CD14-positive monocyte (primary cell): ENCODE measurements at regions not wholly inside any gene's neighbourhood (a gene's known extent, or its start where the extent isn't known, plus 50 kb on each side); places are given as distances from the start of the nearest gene placed in this dataset.

Source experiments
- DNase-seq, 3 donors: peaks; one replicate each; pipeline ENCODE4 v3.0.0-alpha.2; 2011 to 2022
- H2AFZ ChIP-seq: 2 replicates; pipeline ENCODE4 v1.6.0; 2012; ENCODE audit warnings: mild to moderate bottlenecking, low read depth, low read length, inconsistent platforms; ENCODE audit not compliant: insufficient read depth, poor library complexity, severe bottlenecking
- H3K27ac ChIP-seq, 2 donors: 1 replicate in 1 of 2; 2 replicates in 1 of 2; pipeline ENCODE4 v1.5.1; 2012 to 2013; ENCODE audit warnings: low read length in 2 of 2, control low read depth in 1 of 2, inconsistent platforms in 1 of 2, low read depth in 1 of 2, mild to moderate bottlenecking in 1 of 2
- H3K27me3 ChIP-seq, 2 donors: one replicate each; pipeline versions ENCODE4 v1.6.0 to v1.6.1; 2011 to 2013; ENCODE audit warnings: low read length in 2 of 2; ENCODE audit not compliant: control insufficient read depth in 2 of 2, insufficient read depth in 2 of 2
- H3K36me3 ChIP-seq, 2 donors: replicated peaks in 1 of 2; 1 replicate in 1 of 2; 2 replicates in 1 of 2; pipeline versions ENCODE4 v1.5.1 to v1.6.1; 2012 to 2013; ENCODE audit warnings: low read length in 2 of 2, control low read depth in 1 of 2, inconsistent platforms in 1 of 2, mild to moderate bottlenecking in 1 of 2; ENCODE audit not compliant: insufficient read depth in 2 of 2, control insufficient read depth in 1 of 2
- H3K4me1 ChIP-seq, 2 donors: 1 replicate in 1 of 2; 2 replicates in 1 of 2; pipeline versions ENCODE4 v1.5.1 to v1.6.1; 2012 to 2013; ENCODE audit warnings: low read length in 2 of 2, control low read depth in 1 of 2, inconsistent platforms in 1 of 2, mild to moderate bottlenecking in 1 of 2, moderate library complexity in 1 of 2; ENCODE audit not compliant: insufficient read depth in 2 of 2, control insufficient read depth in 1 of 2
- H3K4me2 ChIP-seq: replicated peaks from 2 replicates; pipeline ENCODE3; 2012; ENCODE audit warnings: low read length, moderate library complexity, mild to moderate bottlenecking; ENCODE audit not compliant: poor library complexity, severe bottlenecking; ENCODE audit errors: extremely low read depth
- H3K4me3 ChIP-seq, 3 experiments: fragments of 200-600 bp in 1 of 3; sonication (generic) in 1 of 3; replicated peaks in 1 of 3; 1 replicate in 2 of 3; 2 replicates in 1 of 3; pipeline ENCODE4 v1.5.1; 2011 to 2013; ENCODE audit warnings: low read length in 3 of 3, mild to moderate bottlenecking in 3 of 3, control low read depth in 2 of 3, low read depth in 2 of 3, inconsistent platforms in 1 of 3, moderate library complexity in 1 of 3
- H3K79me2 ChIP-seq: 2 replicates; pipeline ENCODE4 v1.6.0; 2012; ENCODE audit warnings: mild to moderate bottlenecking, control low read depth, inconsistent platforms, low read length, moderate library complexity; ENCODE audit not compliant: insufficient read depth
- H3K9ac ChIP-seq: 2 replicates; pipeline ENCODE4 v1.6.0; 2017; ENCODE audit warnings: low read length, mild to moderate bottlenecking; ENCODE audit not compliant: insufficient read depth, poor library complexity, severe bottlenecking
- H3K9me3 ChIP-seq, 2 donors: replicated peaks in 1 of 2; 1 replicate in 1 of 2; 2 replicates in 1 of 2; pipeline versions ENCODE4 v1.5.1 to v1.6.1; 2012 to 2013; ENCODE audit warnings: low read length in 2 of 2, control low read depth in 1 of 2; ENCODE audit not compliant: control insufficient read depth in 1 of 2, insufficient read depth in 1 of 2
- H4K20me1 ChIP-seq: 2 replicates; pipeline ENCODE4 v1.6.0; 2012; ENCODE audit warnings: mild to moderate bottlenecking, low read length, control low read depth, moderate library complexity; ENCODE audit not compliant: insufficient read depth
- H3K27ac Mint-ChIP-seq, 7 donors: one replicate each; pipeline ENCODE4 v1.8.0; 2020; ENCODE audit warnings: mild to moderate bottlenecking in 7 of 7, mixed read lengths in 7 of 7, moderate library complexity in 6 of 7, inconsistent platforms in 2 of 7
- H3K27me3 Mint-ChIP-seq, 3 donors: one replicate each; pipeline ENCODE4 v1.8.0; 2021 to 2022; ENCODE audit warnings: low read depth in 3 of 3, mild to moderate bottlenecking in 3 of 3, mixed read lengths in 3 of 3, moderate library complexity in 3 of 3, inconsistent platforms in 1 of 3
- H3K36me3 Mint-ChIP-seq, 2 donors: one replicate each; pipeline ENCODE4 v1.8.0; 2020; ENCODE audit warnings: mixed read lengths in 2 of 2, inconsistent platforms in 1 of 2, mild to moderate bottlenecking in 1 of 2
- H3K4me1 Mint-ChIP-seq: one replicate; pipeline ENCODE4 v1.8.0; 2020; ENCODE audit warnings: mild to moderate bottlenecking, mixed read lengths
- H3K4me3 Mint-ChIP-seq, 2 donors: one replicate each; pipeline ENCODE4 v1.8.0; 2020; ENCODE audit warnings: mild to moderate bottlenecking in 2 of 2, mixed read lengths in 2 of 2, moderate library complexity in 1 of 2
- H3K9me3 Mint-ChIP-seq, 7 donors: one replicate each; pipeline ENCODE4 v1.8.0; 2020 to 2022; ENCODE audit warnings: mixed read lengths in 7 of 7, mild to moderate bottlenecking in 6 of 7, moderate library complexity in 6 of 7, inconsistent platforms in 2 of 7
- WGBS: methylation state at CpG from one replicate; pipeline ENCODE4 v1.1.5; 2013; ENCODE audit warnings: missing lambda C conversion rate; ENCODE audit not compliant: insufficient coverage; 5-methylcytosine and 5-hydroxymethylcytosine counted together
- intact Hi-C, 2 donors: fragments of 100-400 bp; cut with micrococcal nuclease; formaldehyde crosslinking; loops; one replicate each; pipeline versions ENCODE4 v1.15.0 to v1.15.1; 2023
- TF ChIP-seq, protein P1 (sequence below): fragments of 200-600 bp; IDR thresholded peaks from one replicate; pipeline ENCODE4 v1.8.0; 2022; ENCODE audit warnings: antibody characterized with exemption, mild to moderate bottlenecking

DNA sequence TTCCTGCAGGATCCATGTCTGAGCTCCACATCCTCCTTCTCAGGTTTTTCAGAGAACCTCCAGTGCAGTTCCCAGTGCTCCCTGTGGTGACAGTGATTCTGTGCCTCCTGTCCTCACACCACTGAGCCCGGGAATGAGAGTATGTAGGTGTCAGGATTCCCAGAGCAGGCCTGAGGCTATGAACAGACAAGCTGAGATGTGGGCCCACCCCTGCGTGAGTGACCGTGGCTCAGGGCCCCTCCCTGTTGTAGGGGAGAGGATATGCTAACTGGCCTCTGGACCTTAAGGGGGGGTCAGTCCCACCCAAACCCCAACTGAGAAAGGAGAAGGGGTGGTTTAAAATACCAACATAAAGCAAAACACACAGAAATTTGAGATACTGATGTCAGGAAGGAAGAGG, 104.8 kb upstream of the RAB12 start:
- Histone ChIP-seq H3K27me3 (no peaks in the 10 kb centered on the region), H3K36me3 (no peaks in the 10 kb centered on the region), H3K27ac (no peak overlapping the region), H3K9me3 (no peaks in the 10 kb centered on the region), H3K4me2 (no peak overlapping the region), H3K4me1 (no peaks in the 10 kb centered on the region), H3K79me2 (no peaks in the 10 kb centered on the region), H3K9ac (no peak overlapping the region), H4K20me1 (no peaks in the 10 kb centered on the region), H3K4me3 (no peak overlapping the region), H2AFZ (no peak overlapping the region)
- 100% methylated on average over 1 of the region's 3 CpGs for WGBS
- H3K9me3 Mint-ChIP-seq, result peaks cover 0 to 1% (median 0%) of the 10 kb centered on the region in 7 donors
- H3K27me3 Mint-ChIP-seq, result peaks cover 4 to 12% (median 10%) of the 10 kb centered on the region in 3 donors
- no peak for DNase-seq
- H3K36me3 Mint-ChIP-seq, result no peaks in the 10 kb centered on the region
- intact Hi-C loops, result no loop called here
- TF ChIP-seq, protein P1, sequence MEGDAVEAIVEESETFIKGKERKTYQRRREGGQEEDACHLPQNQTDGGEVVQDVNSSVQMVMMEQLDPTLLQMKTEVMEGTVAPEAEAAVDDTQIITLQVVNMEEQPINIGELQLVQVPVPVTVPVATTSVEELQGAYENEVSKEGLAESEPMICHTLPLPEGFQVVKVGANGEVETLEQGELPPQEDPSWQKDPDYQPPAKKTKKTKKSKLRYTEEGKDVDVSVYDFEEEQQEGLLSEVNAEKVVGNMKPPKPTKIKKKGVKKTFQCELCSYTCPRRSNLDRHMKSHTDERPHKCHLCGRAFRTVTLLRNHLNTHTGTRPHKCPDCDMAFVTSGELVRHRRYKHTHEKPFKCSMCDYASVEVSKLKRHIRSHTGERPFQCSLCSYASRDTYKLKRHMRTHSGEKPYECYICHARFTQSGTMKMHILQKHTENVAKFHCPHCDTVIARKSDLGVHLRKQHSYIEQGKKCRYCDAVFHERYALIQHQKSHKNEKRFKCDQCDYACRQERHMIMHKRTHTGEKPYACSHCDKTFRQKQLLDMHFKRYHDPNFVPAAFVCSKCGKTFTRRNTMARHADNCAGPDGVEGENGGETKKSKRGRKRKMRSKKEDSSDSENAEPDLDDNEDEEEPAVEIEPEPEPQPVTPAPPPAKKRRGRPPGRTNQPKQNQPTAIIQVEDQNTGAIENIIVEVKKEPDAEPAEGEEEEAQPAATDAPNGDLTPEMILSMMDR, result no peak
- no peak overlapping the region for H3K4me3 Mint-ChIP-seq
- H3K27ac Mint-ChIP-seq, result no peak overlapping the region
- H3K4me1 Mint-ChIP-seq, result no peaks in the 10 kb centered on the region

DNA sequence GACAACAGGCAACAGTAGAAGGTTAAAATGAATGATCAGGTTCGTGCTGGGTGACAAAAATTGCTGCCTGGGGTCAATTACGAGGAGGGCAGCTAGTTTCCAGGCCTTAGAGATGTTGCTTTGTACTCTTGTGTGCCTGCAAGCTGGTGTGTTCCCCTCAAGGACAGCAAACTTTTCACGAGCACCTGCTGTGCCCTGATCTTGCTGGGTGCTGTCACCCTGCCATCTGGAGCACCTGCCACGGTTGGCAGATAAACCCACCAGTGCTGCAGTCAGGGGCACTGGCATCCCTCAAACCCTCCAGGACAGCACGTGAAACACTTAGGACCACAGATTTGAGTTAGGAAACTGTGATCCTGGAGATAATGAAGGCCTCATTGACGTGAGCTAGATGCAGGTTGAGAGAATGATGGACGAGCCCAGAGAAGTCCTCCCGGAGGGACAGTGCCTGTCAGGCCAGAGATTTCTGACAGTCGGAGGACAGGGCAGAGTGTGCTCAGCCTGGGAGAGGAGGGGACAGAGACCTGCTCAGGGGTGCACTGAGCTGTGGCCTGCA, 104.3 kb upstream of the RAB12 start:
- DNase-seq, result no peak
- no peaks in the 10 kb centered on the region for H3K36me3 Mint-ChIP-seq
- no peak overlapping the region for H3K4me2 ChIP-seq
- no peak overlapping the region for H3K27ac ChIP-seq
- H3K79me2 ChIP-seq, result no peaks in the 10 kb centered on the region
- H3K9ac ChIP-seq, result no peak overlapping the region
- no peaks in the 10 kb centered on the region for H3K4me1 Mint-ChIP-seq
- no peak overlapping the region for H3K4me3 ChIP-seq
- no peaks in the 10 kb centered on the region for H4K20me1 ChIP-seq
- intact Hi-C loops, result no loop called here
- no peaks in the 10 kb centered on the region for H3K9me3 ChIP-seq
- H3K27me3 ChIP-seq, result no peaks in the 10 kb centered on the region
- H3K27me3 Mint-ChIP-seq, result peaks cover 6 to 13% (median 10%) of the 10 kb centered on the region in 3 donors
- H3K4me3 Mint-ChIP-seq, result no peak overlapping the region
- 100% methylated on average over 7 of the region's 9 CpGs for WGBS
- no peak overlapping the region for H3K27ac Mint-ChIP-seq
- peaks cover 0 to 1% (median 0%) of the 10 kb centered on the region in 7 donors for H3K9me3 Mint-ChIP-seq
- H3K4me1 ChIP-seq, result no peaks in the 10 kb centered on the region
- TF ChIP-seq, protein P1, result no peak
- H2AFZ ChIP-seq, result no peak overlapping the region
- no peaks in the 10 kb centered on the region for H3K36me3 ChIP-seq
